Gastroesophageal sphincter (tissue), 4 donors: ENCODE measurements at regions not wholly inside any gene's neighbourhood (a gene's known extent, or its start where the extent isn't known, plus 50 kb on each side); places are given as distances from the start of the nearest gene placed in this dataset.

Source experiments
- ATAC-seq: fragments of 150-250 bp; one replicate; pipeline ENCODE4 v1.9.1; 2016; ENCODE audit warnings: mild to moderate bottlenecking, moderate library complexity
- H3K27ac ChIP-seq, 4 donors: fragments of 200-600 bp; sonication (generic) in 3 of 4; 1 replicate in 3 of 4; 2 replicates in 1 of 4; pipeline ENCODE4 v1.5.1; 2016 to 2019
- H3K27me3 ChIP-seq: fragments of 200-600 bp; sonication (generic); one replicate; pipeline ENCODE4 v1.5.1; 2019
- H3K36me3 ChIP-seq, 2 donors: fragments of 200-600 bp; sonication (generic); one replicate each; pipeline ENCODE4 v1.5.1; 2019; ENCODE audit warnings: control low read depth in 1 of 2
- H3K4me1 ChIP-seq, 3 donors: fragments of 200-600 bp; sonication (generic); 1 replicate in 2 of 3; 2 replicates in 1 of 3; pipeline ENCODE4 v1.5.1; 2016 to 2019; ENCODE audit warnings: control low read depth in 2 of 3
- H3K4me3 ChIP-seq, 2 donors: fragments of 200-600 bp; sonication (generic); one replicate each; pipeline ENCODE4 v1.5.1; 2019; ENCODE audit warnings: mild to moderate bottlenecking in 1 of 2, moderate library complexity in 1 of 2
- H3K9me3 ChIP-seq, 3 donors: fragments of 200-600 bp; sonication (generic); one replicate each; pipeline ENCODE4 v1.5.1; 2017 to 2019; ENCODE audit warnings: control low read depth in 2 of 3
- CTCF ChIP-seq, 4 experiments: fragments of 200-600 bp in 2 of 4; fragments of 450-650 bp in 2 of 4; sonication (generic) in 1 of 4; IDR thresholded peaks; one replicate each; pipeline ENCODE4 v1.5.1; 2017 to 2019; ENCODE audit warnings: antibody characterized with exemption in 4 of 4, mild to moderate bottlenecking in 2 of 4, moderate library complexity in 2 of 4
- EP300 ChIP-seq: sonication (generic); formaldehyde crosslinking; IDR thresholded peaks from one replicate; pipeline ENCODE4 v1.6.1; 2017; ENCODE audit warnings: antibody characterized with exemption, mild to moderate bottlenecking
- POLR2A ChIP-seq, 2 donors: fragments of 450-650 bp; IDR thresholded peaks; one replicate each; pipeline ENCODE4 v1.6.1; 2017; ENCODE audit warnings: antibody characterized with exemption in 2 of 2, mild to moderate bottlenecking in 2 of 2, moderate library complexity in 1 of 2
- POLR2AphosphoS5 ChIP-seq: sonication (generic); formaldehyde crosslinking; IDR thresholded peaks from one replicate; pipeline ENCODE4 v1.6.1; 2017; ENCODE audit warnings: antibody characterized with exemption
- WGBS, 2 donors: methylation state at CpG; one replicate each; pipeline ENCODE4 v1.1.5; 2018; ENCODE audit warnings: low coverage in 1 of 2; 5-methylcytosine and 5-hydroxymethylcytosine counted together

DNA sequence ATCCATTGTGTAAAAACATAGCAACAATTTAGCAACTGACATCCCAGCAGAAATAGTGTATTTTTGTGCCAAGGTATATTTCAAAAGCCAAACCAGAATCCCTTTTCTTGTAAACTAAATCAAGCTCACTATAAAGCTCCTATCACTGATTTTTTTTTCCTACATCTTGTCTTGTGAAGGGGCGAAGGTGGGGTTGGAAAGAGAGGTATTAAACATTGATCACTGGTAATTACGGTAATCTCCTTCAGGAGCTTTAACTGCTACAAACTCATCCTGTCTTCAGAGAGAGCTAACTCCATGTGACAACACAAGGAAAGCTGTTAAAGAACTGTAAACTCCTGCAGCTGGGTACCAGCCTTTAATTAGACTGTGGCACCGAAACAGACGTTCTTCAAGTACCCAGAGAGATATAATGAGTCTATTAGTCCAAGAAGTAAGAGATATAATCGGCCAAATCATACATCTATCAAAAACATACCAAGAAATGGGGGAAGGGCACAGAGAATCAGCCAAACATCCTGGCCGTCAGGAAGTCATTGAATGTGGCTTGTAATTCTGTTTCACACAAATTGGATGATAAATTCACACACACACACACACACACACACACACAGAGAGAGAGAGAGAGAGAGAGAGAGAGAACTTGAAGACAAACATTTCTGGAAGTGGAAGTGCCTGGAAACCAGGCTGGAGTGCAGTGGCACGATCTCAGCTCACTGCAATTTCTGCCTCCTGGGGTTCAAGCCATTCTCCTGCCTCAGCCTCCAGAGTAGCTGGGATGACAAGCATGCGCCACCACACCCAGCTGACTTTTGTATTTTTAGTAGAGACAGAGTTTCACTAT lies 111.9 kb upstream of the PPARGC1A start:
- no peak for ATAC-seq
- H3K27ac ChIP-seq, result no peak overlapping the region
- H3K4me1 ChIP-seq, result no peaks in the 10 kb centered on the region
- no peaks in the 10 kb centered on the region for H3K9me3 ChIP-seq
- WGBS, 2 donors, result 48 to 72% methylated on average over 5 to 7 of the region's 8 CpGs
- H3K36me3 ChIP-seq, result no peaks in the 10 kb centered on the region
- H3K27me3 ChIP-seq, result no peaks in the 10 kb centered on the region
- no peak overlapping the region for H3K4me3 ChIP-seq
- no peak for TF ChIP-seq EP300
- TF ChIP-seq POLR2A (IDR thresholded peaks at IDR 0.05), result no peak
- TF ChIP-seq POLR2AphosphoS5, result no peak
- TF ChIP-seq CTCF (IDR thresholded peaks at IDR 0.05), result no peak

GRCh38 chr4:24000470-24000831 lies 110.6 kb upstream of the PPARGC1A start:
- Histone ChIP-seq H3K9me3 (no peaks in the 10 kb centered on the region), H3K27me3 (no peaks in the 10 kb centered on the region), H3K4me3 (no peak overlapping the region), H3K36me3 (no peaks in the 10 kb centered on the region), H3K4me1 (no peaks in the 10 kb centered on the region), H3K27ac (no peak overlapping the region)
- TF ChIP-seq CTCF (IDR thresholded peaks at IDR 0.05) (no peak), POLR2AphosphoS5 (no peak), POLR2A (IDR thresholded peaks at IDR 0.05) (no peak), EP300 (no peak)
- no peak for ATAC-seq
- WGBS, 2 donors, result 75 to 86% methylated on average over 3 of the region's 3 CpGs

DNA sequence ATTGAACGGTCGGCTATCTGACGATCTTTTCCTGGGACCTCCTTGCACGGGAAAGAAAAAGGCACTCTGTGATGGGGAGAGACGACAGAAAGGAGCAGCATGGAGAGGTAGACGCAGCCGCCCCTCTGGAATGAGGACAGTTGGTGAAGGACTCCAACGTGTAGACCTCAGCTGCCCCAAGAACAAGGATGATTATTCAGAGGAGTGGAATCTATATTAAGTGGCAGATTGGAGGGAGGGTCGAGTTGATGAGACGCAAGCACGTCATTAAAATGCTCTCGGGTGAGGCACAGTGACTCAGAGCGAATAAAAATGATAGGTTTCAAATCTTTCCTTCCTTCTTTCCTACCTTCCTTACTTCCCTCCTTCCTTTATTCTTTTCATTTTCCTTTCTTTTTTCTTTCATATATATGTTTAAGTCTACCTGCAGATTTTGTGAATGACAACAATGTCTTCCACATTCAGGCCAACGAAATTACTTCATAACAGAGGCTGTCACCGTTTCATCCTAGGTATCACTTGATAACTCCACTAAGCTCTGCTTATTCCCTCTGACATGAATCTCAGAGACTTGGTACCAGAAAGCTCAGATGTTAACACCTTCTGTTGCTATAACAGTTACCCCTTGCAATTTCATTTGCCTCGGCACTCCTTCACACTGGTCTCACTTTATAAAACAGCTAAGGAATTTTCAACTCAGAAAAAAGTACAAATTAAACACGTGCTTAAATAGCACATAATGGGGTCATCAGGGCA lies 110.0 kb upstream of the PPARGC1A start:
- no peak for ATAC-seq
- Histone ChIP-seq H3K4me3 (no peak overlapping the region), H3K27me3 (no peaks in the 10 kb centered on the region), H3K27ac (no peak overlapping the region), H3K9me3 (no peaks in the 10 kb centered on the region), H3K4me1 (no peaks in the 10 kb centered on the region), H3K36me3 (no peaks in the 10 kb centered on the region)
- WGBS, 2 donors, result 79 to 88% methylated on average over 17 of the region's 17 CpGs
- TF ChIP-seq EP300 (no peak), CTCF (IDR thresholded peaks at IDR 0.05) (no peak), POLR2A (IDR thresholded peaks at IDR 0.05) (no peak), POLR2AphosphoS5 (no peak)

- H3K36me3 ChIP-seq, result no peaks in the 10 kb centered on the region
- no peaks in the 10 kb centered on the region for H3K27me3 ChIP-seq
- no peak overlapping the region for H3K4me3 ChIP-seq
- TF ChIP-seq CTCF (IDR thresholded peaks at IDR 0.05), result no peak
- TF ChIP-seq POLR2AphosphoS5, result no peak
- no peak for TF ChIP-seq POLR2A (IDR thresholded peaks at IDR 0.05)
- no peak for TF ChIP-seq EP300
- H3K9me3 ChIP-seq, result no peaks in the 10 kb centered on the region
- no peak for ATAC-seq
- H3K4me1 ChIP-seq, result no peaks in the 10 kb centered on the region
- no peak overlapping the region for H3K27ac ChIP-seq
- 80 to 100% methylated on average over 1 of the region's 1 CpG for WGBS, 2 donors
Observed at GRCh38 chr4:23993373-23993772, 103.5 kb upstream of the PPARGC1A start.

DNA sequence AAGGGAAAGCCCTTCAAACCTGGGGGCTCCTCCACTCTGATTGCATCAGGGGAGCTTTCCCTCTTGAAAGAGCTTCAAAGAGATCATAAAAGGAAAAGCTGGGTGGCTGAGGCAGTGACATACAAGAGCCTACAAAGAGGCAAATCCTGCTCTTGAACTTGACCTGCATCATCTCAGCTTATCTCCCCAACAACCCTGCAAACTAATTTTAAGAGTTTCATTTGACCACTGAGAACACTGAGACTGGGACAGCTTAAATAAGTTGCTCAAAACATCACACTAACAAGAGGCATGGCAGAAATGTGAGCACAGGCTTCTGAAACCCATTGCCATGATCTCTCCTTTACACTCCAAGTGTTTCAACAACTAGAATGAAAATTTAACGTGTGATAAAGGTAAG lies 101.6 kb upstream of the PPARGC1A start:
- H3K4me3 ChIP-seq, result no peak overlapping the region
- 67% methylated on average over 1 of the region's 1 CpG; no CpG with 5 or more reads in 1 of the 2 donors for WGBS, 2 donors
- ATAC-seq, result no peak

More for the DNA sequence above, 101.6 kb upstream of the PPARGC1A start:
- no peaks in the 10 kb centered on the region for H3K4me1 ChIP-seq
- TF ChIP-seq POLR2AphosphoS5, result no peak
- no peak for TF ChIP-seq CTCF (IDR thresholded peaks at IDR 0.05)
- TF ChIP-seq POLR2A (IDR thresholded peaks at IDR 0.05), result no peak
- no peak for TF ChIP-seq EP300
- no peak overlapping the region for H3K27ac ChIP-seq
- no peaks in the 10 kb centered on the region for H3K9me3 ChIP-seq
- no peaks in the 10 kb centered on the region for H3K27me3 ChIP-seq
- H3K36me3 ChIP-seq, result no peaks in the 10 kb centered on the region
